K562 (cell line): ENCODE measurements at regions not wholly inside any gene's neighbourhood (a gene's known extent, or its start where the extent isn't known, plus 50 kb on each side); places are given as distances from the start of the nearest gene placed in this dataset.

Experiments used
- CBX5 ChIP-seq: IDR thresholded peaks from 2 replicates; pipeline ENCODE4 v1.6.1; 2014; ENCODE audit warnings: low read depth, borderline replicate concordance
- CTCF ChIP-seq, 3 experiments: IDR thresholded peaks in 2 of 3; conservative IDR thresholded peaks in 1 of 3; 2 replicates each; pipeline ENCODE4 v1.5.1; 2011 to 2012; ENCODE audit warnings: low read length in 3 of 3, mild to moderate bottlenecking in 3 of 3, control low read depth in 2 of 3, improper control_type of control experiment in 1 of 3, inconsistent platforms in 1 of 3, low read depth in 1 of 3, mixed read lengths in 1 of 3, moderate library complexity in 1 of 3; ENCODE audit not compliant: insufficient read depth in 2 of 3
- SOX6 ChIP-seq: fragments of 450-650 bp; IDR thresholded peaks from 2 replicates; pipeline ENCODE4 v1.6.1; 2014; ENCODE audit warnings: mild to moderate bottlenecking
- TAF1 ChIP-seq: IDR thresholded peaks from 2 replicates; pipeline ENCODE4 v1.6.1; 2011; ENCODE audit warnings: mild to moderate bottlenecking, low read length, moderate library complexity; ENCODE audit not compliant: insufficient read depth, control insufficient read depth, severe bottlenecking; ENCODE audit errors: extremely low read depth
- ZBTB17 ChIP-seq: fragments of 450-650 bp; formaldehyde crosslinking; IDR thresholded peaks from 2 replicates; pipeline ENCODE4 v1.4.0; 2020; ENCODE audit warnings: mild to moderate bottlenecking
- ZBTB26 ChIP-seq: fragments of 450-650 bp; formaldehyde crosslinking; IDR thresholded peaks from 2 replicates; pipeline ENCODE4 v1.4.0; 2022; ENCODE audit warnings: missing genetic modification characterization

GRCh38 chr9:129460323-129461261 is 160.3 kb downstream of the C9orf50 start:
- TF ChIP-seq CBX5 (no peak), CTCF (IDR thresholded peaks at IDR 0.05 in 2 of 3, conservative IDR thresholded peaks at IDR 0.05 in 1 of 3; ENCODE audit: insufficient read depth in 2 of 3, low read depth in 1 of 3, low read length in 3 of 3) (peak in 2 of 3 experiments; percentile 18 to 34; a peak in 3 of 6 replicates), TAF1 (peak; percentile 32), SOX6 (peak; percentile 61), ZBTB17 (CRISPR knock-in tag) (peak; percentile 65; the same call in 1 of the 2 replicates), ZBTB26 (0 out of 2 replicates have a peak, but pooled peaks have one; percentile 54)
